Kidney (tissue), 13 donors: ENCODE measurements at regions not wholly inside any gene's neighbourhood (a gene's known extent, or its start where the extent isn't known, plus 50 kb on each side); places are given as distances from the start of the nearest gene placed in this dataset.
A peak's percentile ranks its signal among the peaks of the same experiment; 100 is the strongest.

Source experiments
- DNase-seq, 5 donors: peaks; one replicate each; pipeline ENCODE4 v3.0.0-alpha.2; 2013 to 2020
- FAIRE-seq: peaks from 2 replicates; lab custom pipeline; 2012; peaks lifted over from hg19 to GRCh38; lab: Jason Lieb, UNC
- H3K27ac ChIP-seq, 2 donors: one replicate each; pipeline ENCODE4 v1.7.0; 2013; ENCODE audit warnings: low read depth in 2 of 2, low read length in 2 of 2, inconsistent platforms in 1 of 2
- H3K27me3 ChIP-seq: one replicate; pipeline ENCODE4 v1.7.1; 2013; ENCODE audit warnings: low read length, inconsistent platforms; ENCODE audit not compliant: control insufficient read depth, insufficient read depth
- H3K36me3 ChIP-seq, 3 donors: one replicate each; pipeline versions ENCODE4 v1.7.0 to v1.7.1; 2013; ENCODE audit warnings: low read length in 3 of 3, control low read depth in 1 of 3, inconsistent platforms in 1 of 3; ENCODE audit not compliant: insufficient read depth in 3 of 3, control insufficient read depth in 2 of 3
- H3K4me1 ChIP-seq, 3 donors: one replicate each; pipeline versions ENCODE4 v1.7.0 to v1.7.1; 2013; ENCODE audit warnings: low read length in 3 of 3, inconsistent platforms in 1 of 3, low read depth in 1 of 3; ENCODE audit not compliant: control insufficient read depth in 2 of 3, insufficient read depth in 2 of 3
- H3K4me3 ChIP-seq, 3 donors: one replicate each; pipeline versions ENCODE4 v1.7.0 to v1.8.1; 2013; ENCODE audit warnings: low read length in 3 of 3, control low read depth in 1 of 3, inconsistent platforms in 1 of 3
- H3K9ac ChIP-seq, 3 donors: one replicate each; pipeline versions ENCODE4 v1.7.0 to v1.7.1; 2013; ENCODE audit warnings: low read length in 3 of 3, control low read depth in 1 of 3, inconsistent platforms in 1 of 3
- H3K9me3 ChIP-seq, 3 donors: one replicate each; pipeline versions ENCODE4 v1.7.0 to v1.7.1; 2013; ENCODE audit warnings: low read length in 3 of 3, control low read depth in 1 of 3, inconsistent platforms in 1 of 3; ENCODE audit not compliant: control insufficient read depth in 2 of 3, insufficient read depth in 1 of 3
- intact Hi-C: fragments of 100-400 bp; cut with DNase I; formaldehyde crosslinking; loops from one replicate; pipeline ENCODE4 v1.11.1; 2022
- TF ChIP-seq, protein P1 (sequence below): IDR thresholded peaks from 3 replicates; pipeline ENCODE4 v1.5.1; 2012; ENCODE audit warnings: mild to moderate bottlenecking, moderate library complexity, borderline replicate concordance; ENCODE audit not compliant: insufficient read depth; ENCODE audit errors: extremely low read depth
- donor health status: control.
- donor health status: control.
- donor health status: control.
- donor health status: control.
- donor health status: control.
- donor health status: DM: yes; HTN: yes; CAD: no.
- donor health status: Normal renal cell carcinoma (clear cell type).

GRCh38 chr5:7190712-7191250, 205.2 kb upstream of the ADCY2 start:
- no peaks in the 10 kb centered on the region for H3K27me3 ChIP-seq
- no peak overlapping the region for H3K9ac ChIP-seq
- peak in 2 of 5 donors; percentile 11 to 20 for DNase-seq
- TF ChIP-seq, protein P1, sequence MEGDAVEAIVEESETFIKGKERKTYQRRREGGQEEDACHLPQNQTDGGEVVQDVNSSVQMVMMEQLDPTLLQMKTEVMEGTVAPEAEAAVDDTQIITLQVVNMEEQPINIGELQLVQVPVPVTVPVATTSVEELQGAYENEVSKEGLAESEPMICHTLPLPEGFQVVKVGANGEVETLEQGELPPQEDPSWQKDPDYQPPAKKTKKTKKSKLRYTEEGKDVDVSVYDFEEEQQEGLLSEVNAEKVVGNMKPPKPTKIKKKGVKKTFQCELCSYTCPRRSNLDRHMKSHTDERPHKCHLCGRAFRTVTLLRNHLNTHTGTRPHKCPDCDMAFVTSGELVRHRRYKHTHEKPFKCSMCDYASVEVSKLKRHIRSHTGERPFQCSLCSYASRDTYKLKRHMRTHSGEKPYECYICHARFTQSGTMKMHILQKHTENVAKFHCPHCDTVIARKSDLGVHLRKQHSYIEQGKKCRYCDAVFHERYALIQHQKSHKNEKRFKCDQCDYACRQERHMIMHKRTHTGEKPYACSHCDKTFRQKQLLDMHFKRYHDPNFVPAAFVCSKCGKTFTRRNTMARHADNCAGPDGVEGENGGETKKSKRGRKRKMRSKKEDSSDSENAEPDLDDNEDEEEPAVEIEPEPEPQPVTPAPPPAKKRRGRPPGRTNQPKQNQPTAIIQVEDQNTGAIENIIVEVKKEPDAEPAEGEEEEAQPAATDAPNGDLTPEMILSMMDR, result no peak
- no peak overlapping the region for H3K27ac ChIP-seq
- H3K4me1 ChIP-seq, result no peaks in the 10 kb centered on the region
- intact Hi-C loops, result no loop called here
- no peaks in the 10 kb centered on the region for H3K36me3 ChIP-seq
- H3K9me3 ChIP-seq, result no peaks in the 10 kb centered on the region
- FAIRE-seq, result no peak
- H3K4me3 ChIP-seq, result no peak overlapping the region

- Histone ChIP-seq H3K9ac (no peak overlapping the region), H3K36me3 (no peaks in the 10 kb centered on the region), H3K4me1 (no peaks in the 10 kb centered on the region), H3K4me3 (no peak overlapping the region), H3K27ac (no peak overlapping the region), H3K27me3 (no peaks in the 10 kb centered on the region), H3K9me3 (no peaks in the 10 kb centered on the region)
- intact Hi-C loops, result no loop called here
- FAIRE-seq, result no peak
- no peak for DNase-seq
- TF ChIP-seq, protein P1, result no peak
Measured at GRCh38 chr5:7192016-7192415, 203.9 kb upstream of the ADCY2 start.

- Histone ChIP-seq H3K9ac (no peak overlapping the region), H3K4me3 (no peak overlapping the region), H3K27me3 (no peaks in the 10 kb centered on the region), H3K4me1 (no peaks in the 10 kb centered on the region), H3K36me3 (no peaks in the 10 kb centered on the region), H3K9me3 (no peaks in the 10 kb centered on the region), H3K27ac (no peak overlapping the region)
- FAIRE-seq (no peak), DNase-seq (no peak)
- TF ChIP-seq, protein P1, result no peak
- intact Hi-C loops, result no loop called here
Measured at GRCh38 chr5:7202846-7203245, 193.1 kb upstream of the ADCY2 start.

DNA sequence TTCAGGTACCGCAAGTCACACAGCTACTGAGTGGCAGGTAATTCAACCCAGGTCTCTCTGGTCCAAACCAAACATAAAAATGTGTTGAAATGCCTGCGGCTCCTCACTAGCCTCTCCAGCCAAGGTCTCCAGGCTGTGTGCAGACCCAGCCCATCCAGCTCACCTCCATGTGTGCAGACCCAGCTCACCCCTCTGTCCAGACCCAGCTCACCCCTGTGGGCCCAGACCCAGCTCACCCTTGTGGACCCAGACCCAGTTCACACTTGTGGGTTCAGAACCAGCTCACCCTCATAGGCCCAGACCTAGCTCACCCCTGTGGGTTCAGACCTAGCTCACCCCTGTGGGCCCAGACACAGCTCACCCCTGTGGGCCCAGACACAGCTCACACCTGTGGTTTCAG, 188.0 kb upstream of the ADCY2 start:
- peaks cover 0 to 7% (median 0%) of the 10 kb centered on the region in 3 donors for H3K4me1 ChIP-seq
- H3K9me3 ChIP-seq, result no peaks in the 10 kb centered on the region
- no peak overlapping the region for H3K4me3 ChIP-seq
- TF ChIP-seq, protein P1, result no peak
- H3K27me3 ChIP-seq, result no peaks in the 10 kb centered on the region
- no peak overlapping the region for H3K27ac ChIP-seq
- DNase-seq (no peak), FAIRE-seq (no peak)
- H3K36me3 ChIP-seq, result no peaks in the 10 kb centered on the region
- H3K9ac ChIP-seq, result no peak overlapping the region
- intact Hi-C loops, result no loop called here
